ENCODE measurements at regions not wholly inside any gene's neighbourhood (a gene's known extent, or its start where the extent isn't known, plus 50 kb on each side); places are given as distances from the start of the nearest gene placed in this dataset.

- 44 to 51% methylated on average over 2 of the region's 2 CpGs for WGBS, 2 donors
- TF ChIP-seq, protein P1, sequence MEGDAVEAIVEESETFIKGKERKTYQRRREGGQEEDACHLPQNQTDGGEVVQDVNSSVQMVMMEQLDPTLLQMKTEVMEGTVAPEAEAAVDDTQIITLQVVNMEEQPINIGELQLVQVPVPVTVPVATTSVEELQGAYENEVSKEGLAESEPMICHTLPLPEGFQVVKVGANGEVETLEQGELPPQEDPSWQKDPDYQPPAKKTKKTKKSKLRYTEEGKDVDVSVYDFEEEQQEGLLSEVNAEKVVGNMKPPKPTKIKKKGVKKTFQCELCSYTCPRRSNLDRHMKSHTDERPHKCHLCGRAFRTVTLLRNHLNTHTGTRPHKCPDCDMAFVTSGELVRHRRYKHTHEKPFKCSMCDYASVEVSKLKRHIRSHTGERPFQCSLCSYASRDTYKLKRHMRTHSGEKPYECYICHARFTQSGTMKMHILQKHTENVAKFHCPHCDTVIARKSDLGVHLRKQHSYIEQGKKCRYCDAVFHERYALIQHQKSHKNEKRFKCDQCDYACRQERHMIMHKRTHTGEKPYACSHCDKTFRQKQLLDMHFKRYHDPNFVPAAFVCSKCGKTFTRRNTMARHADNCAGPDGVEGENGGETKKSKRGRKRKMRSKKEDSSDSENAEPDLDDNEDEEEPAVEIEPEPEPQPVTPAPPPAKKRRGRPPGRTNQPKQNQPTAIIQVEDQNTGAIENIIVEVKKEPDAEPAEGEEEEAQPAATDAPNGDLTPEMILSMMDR (IDR thresholded peaks at IDR 0.05) = no peak
- no peak for TF ChIP-seq POLR2A (IDR thresholded peaks at IDR 0.05)
- intact Hi-C loops (cut with DNase I) = no loop called here
These were observed 422.8 kb upstream of the CCL2 start for GRCh38 chr17:33832262-33832661.

DNA sequence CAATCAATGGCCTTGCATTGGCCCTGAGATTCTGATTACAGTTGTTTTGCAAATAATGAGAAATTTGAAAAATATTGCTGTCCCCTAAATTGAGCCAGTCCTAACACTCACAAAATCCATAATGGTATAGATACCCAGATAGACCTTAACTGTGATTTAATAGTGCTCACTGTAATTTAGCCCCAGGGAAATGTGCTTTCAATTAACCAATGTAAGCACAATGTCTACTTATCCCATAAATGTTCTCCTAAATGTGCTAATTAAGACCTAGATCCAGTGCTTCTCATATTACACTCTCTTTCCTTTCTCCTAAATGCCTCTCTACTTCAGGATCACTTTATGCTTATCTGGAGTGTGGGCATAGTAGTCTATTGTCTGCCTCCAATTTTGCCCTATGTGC lies 417.8 kb upstream of the CCL2 start:
- TF ChIP-seq, protein P1 (IDR thresholded peaks at IDR 0.05) = no peak
- TF ChIP-seq POLR2A (IDR thresholded peaks at IDR 0.05) = no peak
- no peak overlapping the region for H3K4me3 ChIP-seq (replicated peaks in 1 of 3)
- intact Hi-C loops (cut with DNase I) = no loop called here
- no peaks in the 10 kb centered on the region for H3K9me3 ChIP-seq
- no peaks in the 10 kb centered on the region for H3K4me1 ChIP-seq
- no peaks in the 10 kb centered on the region for H3K36me3 ChIP-seq
- H3K27ac ChIP-seq = no peak overlapping the region
- no peak for DNase-seq
- no peaks in the 10 kb centered on the region for H3K27me3 ChIP-seq

More at GRCh38 chr17:33832262-33832661, 422.8 kb upstream of the CCL2 start:
- Histone ChIP-seq H3K9me3 (no peaks in the 10 kb centered on the region), H3K4me1 (no peaks in the 10 kb centered on the region), H3K4me3 (replicated peaks in 1 of 3) (no peak overlapping the region), H3K27me3 (no peaks in the 10 kb centered on the region), H3K27ac (no peak overlapping the region), H3K36me3 (no peaks in the 10 kb centered on the region)
- DNase-seq = no peak

DNA sequence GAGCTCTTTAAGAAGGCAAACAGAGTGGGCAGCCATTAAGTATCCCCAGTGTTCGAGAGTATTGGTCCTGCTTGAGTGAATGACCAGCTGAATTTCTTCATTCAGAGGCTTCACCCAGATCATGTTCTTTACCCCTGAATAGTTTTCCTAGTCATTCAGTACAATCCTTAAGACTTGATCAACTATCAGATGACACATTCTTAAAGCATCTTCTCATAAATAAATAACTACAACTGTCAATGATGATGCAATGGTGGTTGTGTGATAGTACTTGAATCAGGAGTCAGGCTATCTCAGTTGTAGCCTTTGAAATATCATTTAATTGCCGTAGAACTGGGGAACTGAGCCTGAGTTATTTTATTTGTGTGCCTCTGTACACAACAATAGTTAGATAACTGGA lies 416.8 kb upstream of the CCL2 start:
- no peak for TF ChIP-seq POLR2A (IDR thresholded peaks at IDR 0.05)
- TF ChIP-seq, protein P1 (IDR thresholded peaks at IDR 0.05) = no peak
- intact Hi-C loops (cut with DNase I) = no loop called here

GRCh38 chr17:33847900-33848299 lies 407.2 kb upstream of the CCL2 start:
- no peak for DNase-seq
- Histone ChIP-seq H3K27ac (no peak overlapping the region), H3K9me3 (no peaks in the 10 kb centered on the region), H3K4me1 (no peaks in the 10 kb centered on the region), H3K27me3 (no peaks in the 10 kb centered on the region), H3K36me3 (no peaks in the 10 kb centered on the region), H3K4me3 (replicated peaks in 1 of 3) (no peak overlapping the region)
- 19 to 30% methylated on average over 3 to 4 of the region's 4 CpGs for WGBS, 2 donors
- intact Hi-C loops (cut with DNase I) = no loop called here
- no peak for TF ChIP-seq POLR2A (IDR thresholded peaks at IDR 0.05)

More for the DNA sequence above, 416.8 kb upstream of the CCL2 start:
- Histone ChIP-seq H3K36me3 (no peaks in the 10 kb centered on the region), H3K4me3 (replicated peaks in 1 of 3) (no peak overlapping the region), H3K9me3 (no peaks in the 10 kb centered on the region), H3K27me3 (no peaks in the 10 kb centered on the region), H3K4me1 (no peaks in the 10 kb centered on the region), H3K27ac (no peak overlapping the region)
- WGBS, 2 donors = 72 to 74% methylated on average over 2 of the region's 2 CpGs
- DNase-seq = no peak

GRCh38 chr17:33848433-33848832 lies 406.7 kb upstream of the CCL2 start:
- H3K27ac ChIP-seq = no peak overlapping the region
- H3K36me3 ChIP-seq = no peaks in the 10 kb centered on the region
- no peaks in the 10 kb centered on the region for H3K4me1 ChIP-seq
- no peak overlapping the region for H3K4me3 ChIP-seq (replicated peaks in 1 of 3)
- no peaks in the 10 kb centered on the region for H3K27me3 ChIP-seq
- 29 to 38% methylated on average over 3 of the region's 3 CpGs for WGBS, 2 donors
- no peak for TF ChIP-seq POLR2A (IDR thresholded peaks at IDR 0.05)
- H3K9me3 ChIP-seq = no peaks in the 10 kb centered on the region
- intact Hi-C loops (cut with DNase I) = no loop called here
- peak in 1 of 2 donors; percentile 2 for DNase-seq

DNA sequence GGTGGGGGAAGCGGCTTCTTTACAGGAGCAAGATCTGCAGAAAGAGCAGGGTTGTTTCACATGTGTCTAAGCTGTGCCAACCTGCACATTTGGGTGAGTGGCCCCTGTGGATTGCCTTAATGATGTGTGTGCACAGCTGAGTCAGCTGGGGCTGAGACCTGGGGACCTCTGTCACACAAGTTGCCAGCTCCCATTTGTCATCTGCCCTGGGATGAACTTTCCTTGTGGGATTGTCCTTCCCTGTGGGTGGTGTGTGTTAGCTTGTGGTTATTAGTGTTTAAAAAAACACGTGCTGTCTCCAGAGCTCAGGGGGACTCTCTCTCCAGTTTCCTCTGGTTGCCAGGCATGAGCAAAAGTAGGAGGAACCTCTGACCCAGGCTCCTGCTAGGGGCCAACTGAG lies 400.5 kb upstream of the CCL2 start:
- intact Hi-C loops (cut with DNase I) = no loop called here

More for the DNA sequence above, 400.5 kb upstream of the CCL2 start:
- H3K9me3 ChIP-seq = no peaks in the 10 kb centered on the region
- H3K4me1 ChIP-seq = no peaks in the 10 kb centered on the region
- TF ChIP-seq POLR2A (IDR thresholded peaks at IDR 0.05) = no peak
- TF ChIP-seq, protein P1 (IDR thresholded peaks at IDR 0.05) = no peak
- no peak overlapping the region for H3K4me3 ChIP-seq (replicated peaks in 1 of 3)
- 62 to 69% methylated on average over 2 of the region's 2 CpGs for WGBS, 2 donors
- H3K27ac ChIP-seq = no peak overlapping the region
- no peaks in the 10 kb centered on the region for H3K27me3 ChIP-seq
- no peak for DNase-seq
- no peaks in the 10 kb centered on the region for H3K36me3 ChIP-seq
